Prostate gland (tissue), 2 donors: ENCODE measurements at regions not wholly inside any gene's neighbourhood (a gene's known extent, or its start where the extent isn't known, plus 50 kb on each side); places are given as distances from the start of the nearest gene placed in this dataset.

Experiments used
- DNase-seq: peaks from one replicate; pipeline ENCODE4 v3.0.0-alpha.2; 2019; ENCODE audit warnings: low spot score
- H3K27ac ChIP-seq, 2 donors: fragments of 200-600 bp; sonication (generic); 2 replicates each; pipeline ENCODE4 v1.5.1; 2017 to 2019
- H3K27me3 ChIP-seq: fragments of 200-600 bp; sonication (generic); replicated peaks from 2 replicates; pipeline ENCODE4 v1.5.1; 2019; ENCODE audit not compliant: insufficient read depth
- H3K36me3 ChIP-seq, 2 donors: fragments of 200-600 bp; sonication (generic); 1 replicate in 1 of 2; 2 replicates in 1 of 2; pipeline versions ENCODE4 v1.5.1 to v1.8.1; 2017 to 2019
- H3K4me1 ChIP-seq: fragments of 200-600 bp; sonication (generic); replicated peaks from 2 replicates; pipeline ENCODE4 v1.5.1; 2019
- H3K4me3 ChIP-seq, 2 donors: fragments of 200-600 bp; sonication (generic); 2 replicates each; pipeline ENCODE4 v1.5.1; 2017 to 2019
- H3K9me3 ChIP-seq: fragments of 200-600 bp; sonication (generic); 2 replicates; pipeline ENCODE4 v1.5.1; 2017
- CTCF ChIP-seq, 4 experiments: fragments of 200-600 bp in 2 of 4; fragments of 450-650 bp in 2 of 4; sonication (generic) in 2 of 4; IDR thresholded peaks; 1 replicate in 3 of 4; 2 replicates in 1 of 4; pipeline ENCODE4 v1.5.1; 2016 to 2019; ENCODE audit warnings: antibody characterized with exemption in 4 of 4, mild to moderate bottlenecking in 2 of 4, moderate library complexity in 2 of 4
- POLR2A ChIP-seq: fragments of 450-650 bp; IDR thresholded peaks from one replicate; pipeline ENCODE4 v1.6.1; 2016; ENCODE audit warnings: antibody characterized with exemption, mild to moderate bottlenecking
- POLR2AphosphoS5 ChIP-seq: sonication (generic); formaldehyde crosslinking; IDR thresholded peaks from one replicate; pipeline ENCODE4 v1.6.1; 2017; ENCODE audit warnings: antibody characterized with exemption
- WGBS: methylation state at CpG from one replicate; pipeline ENCODE4 v1.1.5; 2018; 5-methylcytosine and 5-hydroxymethylcytosine counted together
- intact Hi-C: fragments of 100-400 bp; cut with DNase I; formaldehyde crosslinking; loops from one replicate; pipeline ENCODE4 v1.14.2; 2022

GRCh38 chr16:51872524-51872923, 674.4 kb downstream of the TOX3 start:
- TF ChIP-seq CTCF (IDR thresholded peaks at IDR 0.05) (no peak), POLR2AphosphoS5 (no peak), POLR2A (no peak)
- no peaks in the 10 kb centered on the region for H3K27me3 ChIP-seq
- no peaks in the 10 kb centered on the region for H3K36me3 ChIP-seq
- H3K4me1 ChIP-seq: no peaks in the 10 kb centered on the region
- no peak overlapping the region for H3K27ac ChIP-seq
- H3K4me3 ChIP-seq: no peak overlapping the region
- intact Hi-C loops: no loop called here
- DNase-seq: no peak
- no peaks in the 10 kb centered on the region for H3K9me3 ChIP-seq

GRCh38 chr16:51870296-51870854, 676.6 kb downstream of the TOX3 start:
- no peaks in the 10 kb centered on the region for H3K9me3 ChIP-seq
- no peak overlapping the region for H3K4me3 ChIP-seq
- H3K4me1 ChIP-seq: no peaks in the 10 kb centered on the region
- no peak for TF ChIP-seq POLR2A
- no peak for TF ChIP-seq CTCF (IDR thresholded peaks at IDR 0.05)
- no peak for TF ChIP-seq POLR2AphosphoS5
- H3K27me3 ChIP-seq: no peaks in the 10 kb centered on the region
- H3K36me3 ChIP-seq: no peaks in the 10 kb centered on the region
- 70% methylated on average over 2 of the region's 2 CpGs for WGBS
- DNase-seq: no peak
- intact Hi-C loops: no loop called here
- no peak overlapping the region for H3K27ac ChIP-seq

GRCh38 chr16:51869176-51869575, 677.8 kb downstream of the TOX3 start:
- DNase-seq: no peak
- 91% methylated on average over 1 of the region's 1 CpG for WGBS
- Histone ChIP-seq H3K9me3 (no peaks in the 10 kb centered on the region), H3K27me3 (no peaks in the 10 kb centered on the region), H3K36me3 (no peaks in the 10 kb centered on the region), H3K4me3 (no peak overlapping the region), H3K4me1 (no peaks in the 10 kb centered on the region), H3K27ac (no peak overlapping the region)
- TF ChIP-seq CTCF (IDR thresholded peaks at IDR 0.05) (no peak), POLR2A (no peak), POLR2AphosphoS5 (no peak)
- intact Hi-C loops: no loop called here

- H3K9me3 ChIP-seq: no peaks in the 10 kb centered on the region
- no peak for TF ChIP-seq POLR2A
- TF ChIP-seq CTCF (IDR thresholded peaks at IDR 0.05): no peak
- no peak for TF ChIP-seq POLR2AphosphoS5
- intact Hi-C loops: no loop called here
- H3K4me3 ChIP-seq: no peak overlapping the region
- no peak overlapping the region for H3K27ac ChIP-seq
- no peak for DNase-seq
- H3K36me3 ChIP-seq: no peaks in the 10 kb centered on the region
- H3K27me3 ChIP-seq: no peaks in the 10 kb centered on the region
- no peaks in the 10 kb centered on the region for H3K4me1 ChIP-seq
- 68% methylated on average over 2 of the region's 2 CpGs for WGBS
Measured at GRCh38 chr16:51868631-51869030, 678.3 kb downstream of the TOX3 start.

GRCh38 chr16:51867386-51868065, 679.4 kb downstream of the TOX3 start:
- TF ChIP-seq POLR2AphosphoS5: no peak
- TF ChIP-seq POLR2A: no peak
- TF ChIP-seq CTCF (IDR thresholded peaks at IDR 0.05): no peak
- Histone ChIP-seq H3K9me3 (no peaks in the 10 kb centered on the region), H3K27ac (no peak overlapping the region), H3K36me3 (no peaks in the 10 kb centered on the region), H3K27me3 (no peaks in the 10 kb centered on the region), H3K4me1 (no peaks in the 10 kb centered on the region), H3K4me3 (no peak overlapping the region)
- WGBS: 82% methylated on average over 8 of the region's 8 CpGs
- DNase-seq: no peak
- intact Hi-C loops: no loop called here
